Gastroesophageal sphincter (tissue), 4 donors: ENCODE measurements at regions not wholly inside any gene's neighbourhood (a gene's known extent, or its start where the extent isn't known, plus 50 kb on each side); places are given as distances from the start of the nearest gene placed in this dataset.

Experiments
- ATAC-seq: fragments of 150-250 bp; one replicate; pipeline ENCODE4 v1.9.1; 2016; ENCODE audit warnings: mild to moderate bottlenecking, moderate library complexity
- H3K27ac ChIP-seq, 4 donors: fragments of 200-600 bp; sonication (generic) in 3 of 4; 1 replicate in 3 of 4; 2 replicates in 1 of 4; pipeline ENCODE4 v1.5.1; 2016 to 2019
- H3K27me3 ChIP-seq: fragments of 200-600 bp; sonication (generic); one replicate; pipeline ENCODE4 v1.5.1; 2019
- H3K36me3 ChIP-seq, 2 donors: fragments of 200-600 bp; sonication (generic); one replicate each; pipeline ENCODE4 v1.5.1; 2019; ENCODE audit warnings: control low read depth in 1 of 2
- H3K4me1 ChIP-seq, 3 donors: fragments of 200-600 bp; sonication (generic); 1 replicate in 2 of 3; 2 replicates in 1 of 3; pipeline ENCODE4 v1.5.1; 2016 to 2019; ENCODE audit warnings: control low read depth in 2 of 3
- H3K4me3 ChIP-seq, 2 donors: fragments of 200-600 bp; sonication (generic); one replicate each; pipeline ENCODE4 v1.5.1; 2019; ENCODE audit warnings: mild to moderate bottlenecking in 1 of 2, moderate library complexity in 1 of 2
- H3K9me3 ChIP-seq, 3 donors: fragments of 200-600 bp; sonication (generic); one replicate each; pipeline ENCODE4 v1.5.1; 2017 to 2019; ENCODE audit warnings: control low read depth in 2 of 3
- EP300 ChIP-seq: sonication (generic); formaldehyde crosslinking; IDR thresholded peaks from one replicate; pipeline ENCODE4 v1.6.1; 2017; ENCODE audit warnings: antibody characterized with exemption, mild to moderate bottlenecking
- POLR2A ChIP-seq, 2 donors: fragments of 450-650 bp; IDR thresholded peaks; one replicate each; pipeline ENCODE4 v1.6.1; 2017; ENCODE audit warnings: antibody characterized with exemption in 2 of 2, mild to moderate bottlenecking in 2 of 2, moderate library complexity in 1 of 2
- POLR2AphosphoS5 ChIP-seq: sonication (generic); formaldehyde crosslinking; IDR thresholded peaks from one replicate; pipeline ENCODE4 v1.6.1; 2017; ENCODE audit warnings: antibody characterized with exemption
- whole genome bisulfite sequencing, 2 donors: methylation state at CpG; one replicate each; pipeline ENCODE4 v1.1.5; 2018; ENCODE audit warnings: low coverage in 1 of 2; 5-methylcytosine and 5-hydroxymethylcytosine counted together
- TF ChIP-seq, protein P1 (sequence below), 4 experiments: fragments of 200-600 bp in 2 of 4; fragments of 450-650 bp in 2 of 4; sonication (generic) in 1 of 4; IDR thresholded peaks; one replicate each; pipeline ENCODE4 v1.5.1; 2017 to 2019; ENCODE audit warnings: antibody characterized with exemption in 4 of 4, mild to moderate bottlenecking in 2 of 4, moderate library complexity in 2 of 4

DNA sequence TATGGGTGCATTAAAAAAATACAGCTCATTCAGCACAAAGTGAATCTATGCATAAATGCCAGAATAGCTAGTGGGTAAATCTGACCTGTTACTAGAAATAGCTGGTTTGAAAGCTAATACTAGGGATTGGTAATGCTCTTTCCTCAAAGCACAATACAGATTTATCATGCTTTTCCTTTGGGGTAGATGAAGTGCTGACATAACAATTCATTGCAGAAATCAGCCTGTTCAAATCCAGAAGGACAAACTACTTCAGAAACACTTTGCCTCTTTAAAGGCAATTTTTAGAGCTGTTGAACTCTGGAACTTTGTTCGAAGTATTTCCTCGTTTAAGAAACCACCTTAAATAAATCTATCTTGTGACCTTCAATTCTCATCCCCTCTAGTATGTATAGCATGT, 957.9 kb downstream of the ARAP2 start:
- Histone ChIP-seq H3K27ac (no peak overlapping the region), H3K9me3 (no peaks in the 10 kb centered on the region), H3K27me3 (no peaks in the 10 kb centered on the region), H3K36me3 (no peaks in the 10 kb centered on the region), H3K4me1 (no peaks in the 10 kb centered on the region), H3K4me3 (no peak overlapping the region)
- TF ChIP-seq, protein P1, sequence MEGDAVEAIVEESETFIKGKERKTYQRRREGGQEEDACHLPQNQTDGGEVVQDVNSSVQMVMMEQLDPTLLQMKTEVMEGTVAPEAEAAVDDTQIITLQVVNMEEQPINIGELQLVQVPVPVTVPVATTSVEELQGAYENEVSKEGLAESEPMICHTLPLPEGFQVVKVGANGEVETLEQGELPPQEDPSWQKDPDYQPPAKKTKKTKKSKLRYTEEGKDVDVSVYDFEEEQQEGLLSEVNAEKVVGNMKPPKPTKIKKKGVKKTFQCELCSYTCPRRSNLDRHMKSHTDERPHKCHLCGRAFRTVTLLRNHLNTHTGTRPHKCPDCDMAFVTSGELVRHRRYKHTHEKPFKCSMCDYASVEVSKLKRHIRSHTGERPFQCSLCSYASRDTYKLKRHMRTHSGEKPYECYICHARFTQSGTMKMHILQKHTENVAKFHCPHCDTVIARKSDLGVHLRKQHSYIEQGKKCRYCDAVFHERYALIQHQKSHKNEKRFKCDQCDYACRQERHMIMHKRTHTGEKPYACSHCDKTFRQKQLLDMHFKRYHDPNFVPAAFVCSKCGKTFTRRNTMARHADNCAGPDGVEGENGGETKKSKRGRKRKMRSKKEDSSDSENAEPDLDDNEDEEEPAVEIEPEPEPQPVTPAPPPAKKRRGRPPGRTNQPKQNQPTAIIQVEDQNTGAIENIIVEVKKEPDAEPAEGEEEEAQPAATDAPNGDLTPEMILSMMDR (IDR thresholded peaks at IDR 0.05): no peak
- TF ChIP-seq POLR2AphosphoS5 (no peak), POLR2A (IDR thresholded peaks at IDR 0.05) (no peak), EP300 (no peak)
- WGBS, 2 donors: 62 to 75% methylated on average over 2 of the region's 2 CpGs
- ATAC-seq: no peak

DNA sequence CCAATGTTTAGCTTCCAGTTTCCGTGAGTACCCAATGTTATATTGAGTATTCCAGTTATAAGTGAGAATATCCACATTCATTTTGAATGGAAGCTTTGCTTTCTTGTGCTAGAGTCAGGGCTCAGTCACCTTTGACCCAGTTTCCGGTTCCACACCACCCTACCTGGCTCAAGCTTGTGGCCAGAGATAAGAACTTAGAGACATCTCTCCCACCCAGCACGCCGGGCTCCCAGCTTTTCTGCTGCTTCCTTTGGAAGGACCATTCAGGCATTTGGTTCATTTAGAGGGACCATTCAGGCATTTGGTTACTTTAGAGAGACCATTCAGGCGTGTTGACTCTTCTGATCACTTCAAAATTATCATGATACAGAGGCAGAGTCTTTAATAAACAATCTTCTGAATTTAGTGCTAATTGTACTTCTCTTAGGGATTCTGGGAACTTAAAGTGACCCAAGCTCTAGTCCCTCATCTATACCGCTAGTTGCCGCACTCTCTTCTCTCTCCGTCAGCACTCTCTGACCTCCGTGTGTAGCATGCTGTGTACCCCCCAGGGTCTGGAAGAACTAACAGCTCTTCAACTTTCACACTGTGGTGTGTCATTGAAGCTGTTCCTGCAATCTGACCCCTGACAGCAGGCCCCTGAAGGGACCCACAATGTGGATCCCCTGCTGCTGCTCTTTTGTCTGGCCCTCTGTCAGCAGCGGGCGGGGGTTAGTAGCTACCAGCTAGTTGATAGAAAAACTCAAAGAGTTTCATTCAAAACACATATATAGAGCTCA, 943.1 kb downstream of the ARAP2 start:
- TF ChIP-seq, protein P1 (IDR thresholded peaks at IDR 0.05): no peak
- TF ChIP-seq EP300 (no peak), POLR2A (IDR thresholded peaks at IDR 0.05) (no peak), POLR2AphosphoS5 (no peak)
- ATAC-seq: no peak
- H3K4me3 ChIP-seq: no peak overlapping the region
- no peaks in the 10 kb centered on the region for H3K9me3 ChIP-seq
- no peaks in the 10 kb centered on the region for H3K36me3 ChIP-seq
- no peaks in the 10 kb centered on the region for H3K27me3 ChIP-seq
- no peak overlapping the region for H3K27ac ChIP-seq
- WGBS, 2 donors: 55 to 63% methylated on average over 8 to 11 of the region's 11 CpGs
- H3K4me1 ChIP-seq: no peaks in the 10 kb centered on the region

DNA sequence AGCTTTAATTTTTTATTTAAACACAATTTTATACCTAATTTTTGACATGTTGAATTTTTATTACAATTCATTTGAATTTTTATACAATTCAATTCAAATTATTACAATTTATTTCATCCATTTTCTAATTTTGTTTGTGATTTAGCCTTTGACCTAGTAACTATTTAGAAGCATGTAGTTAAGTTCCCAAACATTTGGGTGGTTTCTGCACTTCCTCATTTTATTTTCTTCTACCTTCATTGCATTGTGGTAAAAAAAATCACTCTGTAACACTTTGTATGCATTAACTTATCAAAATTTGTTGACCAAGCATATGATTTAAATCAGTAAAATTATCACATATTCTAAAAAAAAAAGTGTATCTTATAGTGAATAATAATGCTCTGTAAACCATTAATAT, 928.9 kb downstream of the ARAP2 start:
- H3K27me3 ChIP-seq: no peaks in the 10 kb centered on the region
- H3K36me3 ChIP-seq: no peaks in the 10 kb centered on the region
- no peak for ATAC-seq
- TF ChIP-seq, protein P1 (IDR thresholded peaks at IDR 0.05): no peak
- no peak for TF ChIP-seq EP300
- no peak for TF ChIP-seq POLR2A (IDR thresholded peaks at IDR 0.05)
- TF ChIP-seq POLR2AphosphoS5: no peak
- no peak overlapping the region for H3K27ac ChIP-seq
- H3K4me3 ChIP-seq: no peak overlapping the region
- H3K4me1 ChIP-seq: no peaks in the 10 kb centered on the region
- H3K9me3 ChIP-seq: no peaks in the 10 kb centered on the region

DNA sequence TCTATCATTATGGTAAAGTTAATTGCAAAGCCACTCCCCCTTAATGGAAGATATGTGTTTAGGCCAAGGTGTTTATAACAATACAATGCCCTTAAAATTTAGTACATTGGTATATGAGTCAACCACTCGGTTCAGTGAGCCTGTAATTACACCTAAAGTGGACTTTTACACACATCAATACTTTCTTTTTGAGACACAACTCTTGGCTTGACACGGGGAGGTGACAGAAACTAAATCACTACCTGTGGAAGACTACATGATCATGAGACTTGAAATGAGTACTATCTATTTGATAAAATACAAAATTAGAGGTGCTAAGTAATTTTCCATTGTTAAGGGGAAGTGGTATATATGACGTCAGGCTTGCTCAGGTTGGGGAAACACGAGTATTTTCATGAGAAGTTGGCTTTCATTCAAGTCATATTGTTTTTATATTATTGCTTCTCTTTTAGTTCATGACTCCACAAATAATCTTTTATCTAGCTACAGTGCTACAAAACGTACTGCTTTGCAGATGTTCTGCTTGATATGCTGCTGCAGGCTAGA, 918.3 kb downstream of the ARAP2 start:
- no peaks in the 10 kb centered on the region for H3K27me3 ChIP-seq
- no peaks in the 10 kb centered on the region for H3K4me1 ChIP-seq
- no peaks in the 10 kb centered on the region for H3K9me3 ChIP-seq
- WGBS, 2 donors: 51 to 61% methylated on average over 5 of the region's 5 CpGs
- no peak for ATAC-seq
- H3K4me3 ChIP-seq: no peak overlapping the region
- no peaks in the 10 kb centered on the region for H3K36me3 ChIP-seq
- no peak overlapping the region for H3K27ac ChIP-seq
- TF ChIP-seq POLR2AphosphoS5 (no peak), POLR2A (IDR thresholded peaks at IDR 0.05) (no peak), EP300 (no peak)
- TF ChIP-seq, protein P1 (IDR thresholded peaks at IDR 0.05): no peak

DNA sequence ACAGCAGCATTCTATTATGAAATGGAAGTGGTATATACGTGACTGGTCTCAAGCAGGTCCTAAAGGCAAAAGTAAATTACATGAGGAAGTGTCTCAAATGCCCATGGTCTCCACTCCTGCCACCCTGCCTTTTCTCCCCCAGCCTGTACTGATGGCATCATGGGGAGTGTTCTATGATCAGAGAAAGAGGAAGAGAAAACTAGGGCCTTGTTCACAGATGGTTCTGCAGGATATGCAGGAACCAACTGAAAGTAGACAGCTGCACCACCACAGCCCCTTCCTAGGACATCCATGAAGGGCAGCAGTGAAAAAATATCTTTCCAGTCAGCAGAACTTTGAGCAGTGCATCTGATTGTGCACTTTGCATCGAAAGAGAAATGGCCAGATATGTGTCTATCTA, 901.5 kb downstream of the ARAP2 start:
- Histone ChIP-seq H3K4me1 (no peaks in the 10 kb centered on the region), H3K9me3 (no peaks in the 10 kb centered on the region), H3K4me3 (no peak overlapping the region), H3K27me3 (no peaks in the 10 kb centered on the region), H3K36me3 (no peaks in the 10 kb centered on the region), H3K27ac (no peak overlapping the region)
- no peak for TF ChIP-seq POLR2AphosphoS5
- TF ChIP-seq EP300: no peak
- TF ChIP-seq, protein P1 (IDR thresholded peaks at IDR 0.05): no peak
- TF ChIP-seq POLR2A (IDR thresholded peaks at IDR 0.05): no peak
- ATAC-seq: no peak
- WGBS, 2 donors: 74% methylated on average over 2 of the region's 2 CpGs; no CpG with 5 or more reads in 1 of the 2 donors
